HepG2 (cell line): ENCODE measurements at regions not wholly inside any gene's neighbourhood (a gene's known extent, or its start where the extent isn't known, plus 50 kb on each side); places are given as distances from the start of the nearest gene placed in this dataset.

Experiments
- ATAC-seq: fragments of 200-7000 bp; cut with Tn5 transposase; 3 replicates; pipeline ENCODE4 v1.9.1; 2020; ENCODE audit warnings: mild to moderate bottlenecking, moderate library complexity
- BruUV-seq: library from RNA; stranded (reverse); fragments of 400-500 nt; replicated peaks from 2 replicates; lab custom pipeline; 2021; lab: Mats Ljungman, UMichigan
- CTCF ChIA-PET: fragments of 300-600 bp; formaldehyde crosslinking; extraction: SDS; loops from one replicate; lab custom pipeline; 2021; ENCODE audit warnings: low total read pairs, inconsistent platforms, low intra/inter-chr PET ratio; lab: Yijun Ruan, JAX
- POLR2A ChIA-PET: fragments of 350-600 bp; sonication (Branson Sonifier 250); formaldehyde crosslinking; loops from one replicate; lab custom pipeline; 2020; ENCODE audit warnings: antibody characterized with exemption, inconsistent platforms; lab: Yijun Ruan, JAX
- DNase-seq: peaks from one replicate; pipeline ENCODE4 v3.0.0-alpha.2; 2015; ENCODE audit warnings: low spot score
- FAIRE-seq: peaks from 3 replicates; lab custom pipeline; 2011; peaks lifted over from hg19 to GRCh38; lab: Jason Lieb, UNC
- H2AFZ ChIP-seq: one replicate; pipeline ENCODE4 v1.6.1; 2011; ENCODE audit warnings: low read length, inconsistent platforms
- H3K27ac ChIP-seq: fragments of 300-600 bp; 3 replicates; pipeline ENCODE4 v1.8.0; 2011; ENCODE audit warnings: mixed run types, mild to moderate bottlenecking, mixed read lengths, low read length, inconsistent platforms; ENCODE audit not compliant: insufficient read depth; ENCODE audit errors: extremely low read length
- H3K27me3 ChIP-seq, 2 experiments: fragments of 200-600 bp in 1 of 2; 2 replicates in 1 of 2; 3 replicates in 1 of 2; pipeline versions ENCODE4 v1.6.0 to v1.8.0; 2011; ENCODE audit warnings: low read length in 2 of 2, mild to moderate bottlenecking in 2 of 2, moderate library complexity in 2 of 2, inconsistent platforms in 1 of 2; ENCODE audit not compliant: insufficient read depth in 2 of 2, control insufficient read depth in 1 of 2
- H3K36me3 ChIP-seq, 2 experiments: fragments of 200-600 bp in 1 of 2; replicated peaks in 1 of 2; 2 replicates in 1 of 2; 3 replicates in 1 of 2; pipeline versions ENCODE4 v1.5.1 to v1.8.0; 2011; ENCODE audit warnings: low read length in 2 of 2, inconsistent platforms in 1 of 2; ENCODE audit not compliant: insufficient read depth in 2 of 2, control insufficient read depth in 1 of 2
- H3K4me1 ChIP-seq: 2 replicates; pipeline ENCODE4 v1.5.1; 2012; ENCODE audit warnings: low read length, inconsistent platforms; ENCODE audit not compliant: insufficient read depth
- H3K4me2 ChIP-seq: 2 replicates; pipeline ENCODE4 v1.6.0; 2011; ENCODE audit warnings: low read depth, low read length, inconsistent platforms
- H3K4me3 ChIP-seq, 3 experiments: fragments of 200-600 bp in 1 of 3; sonication (generic), shearing (Covaris generic) in 1 of 3; replicated peaks in 1 of 3; 2 replicates each; pipeline ENCODE4 v1.5.1; 2011 to 2016; ENCODE audit warnings: low read length in 3 of 3, inconsistent platforms in 2 of 3, low read depth in 2 of 3, mild to moderate bottlenecking in 2 of 3, control low read depth in 1 of 3, mixed read lengths in 1 of 3; ENCODE audit not compliant: insufficient read depth in 1 of 3
- H3K79me2 ChIP-seq: one replicate; pipeline ENCODE4 v1.6.1; 2011; ENCODE audit warnings: low read length, inconsistent platforms; ENCODE audit not compliant: insufficient read depth
- H3K9ac ChIP-seq: 2 replicates; pipeline ENCODE4 v1.6.0; 2011; ENCODE audit warnings: mild to moderate bottlenecking, low read depth, low read length, inconsistent platforms; ENCODE audit not compliant: insufficient read depth
- H3K9me3 ChIP-seq: 2 replicates; pipeline ENCODE4 v1.5.1; 2012; ENCODE audit warnings: mild to moderate bottlenecking, low read length
- H4K20me1 ChIP-seq: 2 replicates; pipeline ENCODE4 v1.6.0; 2011; ENCODE audit warnings: inconsistent platforms, mild to moderate bottlenecking, low read length, moderate library complexity; ENCODE audit not compliant: insufficient read depth
- IKZF5 ChIP-seq: IDR thresholded peaks from 2 replicates; pipeline ENCODE4 v1.6.1; 2018; ENCODE audit warnings: missing genetic modification reagents, mild to moderate bottlenecking, missing compliant biosample characterization
- KDM1A ChIP-seq: IDR thresholded peaks from 2 replicates; pipeline ENCODE4 v1.6.1; 2016; ENCODE audit warnings: missing compliant biosample characterization
- NAIF1 ChIP-seq: sonication (generic); formaldehyde crosslinking; IDR thresholded peaks from 2 replicates; pipeline ENCODE4 v1.5.0; 2020; ENCODE audit warnings: mild to moderate bottlenecking, missing genetic modification reagents, borderline replicate concordance
- NPAS2 ChIP-seq: sonication (generic); formaldehyde crosslinking; IDR thresholded peaks from 2 replicates; pipeline ENCODE4 v1.8.0; 2022; ENCODE audit warnings: mild to moderate bottlenecking, missing genetic modification reagents, borderline replicate concordance
- REPIN1 ChIP-seq: sonication (generic); formaldehyde crosslinking; IDR thresholded peaks from 2 replicates; pipeline ENCODE4 v1.8.0; 2022; ENCODE audit warnings: missing genetic modification reagents, low read depth, mild to moderate bottlenecking, borderline replicate concordance
- SNAI1 ChIP-seq: sonication (generic); formaldehyde crosslinking; IDR thresholded peaks from 2 replicates; pipeline ENCODE4 v1.5.0; 2020; ENCODE audit warnings: mild to moderate bottlenecking, missing genetic modification reagents, borderline replicate concordance
- TCF7 ChIP-seq: sonication (generic); IDR thresholded peaks from 2 replicates; pipeline ENCODE4 v1.6.1; 2016; ENCODE audit warnings: antibody characterized with exemption, low read depth
- TRIM22 ChIP-seq: fragments of 450-650 bp; IDR thresholded peaks from 2 replicates; pipeline ENCODE4 v1.6.1; 2017
- YEATS2 ChIP-seq: sonication (generic); formaldehyde crosslinking; IDR thresholded peaks from 2 replicates; pipeline ENCODE4 v1.4.0; 2020; ENCODE audit warnings: missing genetic modification reagents, borderline replicate concordance
- ZMAT3 ChIP-seq: sonication (generic); formaldehyde crosslinking; conservative IDR thresholded peaks from 2 replicates; pipeline ENCODE4 v1.7.0; 2021; ENCODE audit warnings: missing genetic modification reagents
- ZNF496 ChIP-seq: sonication (generic); formaldehyde crosslinking; IDR thresholded peaks from 2 replicates; pipeline ENCODE4 v1.8.1; 2023; ENCODE audit warnings: mild to moderate bottlenecking, moderate library complexity, missing genetic modification reagents; ENCODE audit not compliant: insufficient replicate concordance
- ZNF737 ChIP-seq: sonication (generic); formaldehyde crosslinking; IDR thresholded peaks from 2 replicates; pipeline ENCODE4 v1.5.0; 2020; ENCODE audit warnings: missing genetic modification reagents, mild to moderate bottlenecking, borderline replicate concordance
- ZNF782 ChIP-seq: sonication (generic); formaldehyde crosslinking; IDR thresholded peaks from 2 replicates; pipeline ENCODE4 v1.4.0; 2020; ENCODE audit warnings: missing genetic modification reagents, mild to moderate bottlenecking, borderline replicate concordance
- WGBS: methylation state at CpG from one replicate; pipeline ENCODE4 v1.1.6; 2017; ENCODE audit warnings: low lambda C conversion rate; 5-methylcytosine and 5-hydroxymethylcytosine counted together
- in situ Hi-C: cut with HindIII; loops from 2 replicates; pipeline ENCODE4 v1.10.0; 2017; ENCODE audit warnings: low pct_unique_long_range_greater_than_20kb; ENCODE audit not compliant: extremely low pct_ligation_motif_present
- intact Hi-C: fragments of 100-400 bp; cut with micrococcal nuclease; formaldehyde crosslinking; loops from one replicate; pipeline ENCODE4 v1.10.0; 2022; ENCODE audit not compliant: unreplicated experiment

GRCh38 chr21:16708101-16708835 lies 804.6 kb upstream of the CXADR start:
- TF ChIP-seq ZNF737 (CRISPR knock-in tag): no peak
- no peak for TF ChIP-seq REPIN1 (CRISPR knock-in tag)
- no peak for TF ChIP-seq YEATS2 (CRISPR knock-in tag)
- no peak for TF ChIP-seq KDM1A (CRISPR knock-in tag)
- no peak for TF ChIP-seq SNAI1 (CRISPR knock-in tag)
- no peak for TF ChIP-seq ZMAT3 (CRISPR knock-in tag)
- TF ChIP-seq TRIM22: no peak
- TF ChIP-seq IKZF5 (CRISPR knock-in tag): no peak
- TF ChIP-seq NPAS2 (CRISPR knock-in tag): no peak
- TF ChIP-seq ZNF496 (CRISPR knock-in tag): no peak
- TF ChIP-seq ZNF782 (CRISPR knock-in tag): no peak
- TF ChIP-seq NAIF1 (CRISPR knock-in tag): no peak
- TF ChIP-seq TCF7: no peak
- CTCF ChIA-PET: no interaction called here

More at GRCh38 chr21:16708101-16708835, 804.6 kb upstream of the CXADR start:
- intact Hi-C loops (no loop called here), in situ Hi-C loops (no loop called here)
- Histone ChIP-seq H3K4me1 (peaks cover 11% of the 10 kb centered on the region; the same call in 1 of the 2 replicates), H3K79me2 (no peaks in the 10 kb centered on the region), H3K27ac (no peak overlapping the region), H3K27me3 (no peaks in the 10 kb centered on the region), H4K20me1 (no peaks in the 10 kb centered on the region), H3K9ac (no peak overlapping the region), H3K4me3 (no peak overlapping the region), H3K9me3 (no peaks in the 10 kb centered on the region), H2AFZ (no peak overlapping the region), H3K4me2 (no peak overlapping the region), H3K36me3 (no peaks in the 10 kb centered on the region)
- WGBS: 41% methylated on average over 2 of the region's 2 CpGs
- DNase-seq (no peak), FAIRE-seq (no peak), ATAC-seq (no peak)
- POLR2A ChIA-PET: no interaction called here
- BruUV-seq: no TSS peak
